ENCODE measurements at regions not wholly inside any gene's neighbourhood (a gene's known extent, or its start where the extent isn't known, plus 50 kb on each side); places are given as distances from the start of the nearest gene placed in this dataset.
"Not testable (repeated sequence)": the region's sequence is repeated elsewhere in the genome, so short reads cannot be mapped to it uniquely, and the experiment has no call there.

DNA sequence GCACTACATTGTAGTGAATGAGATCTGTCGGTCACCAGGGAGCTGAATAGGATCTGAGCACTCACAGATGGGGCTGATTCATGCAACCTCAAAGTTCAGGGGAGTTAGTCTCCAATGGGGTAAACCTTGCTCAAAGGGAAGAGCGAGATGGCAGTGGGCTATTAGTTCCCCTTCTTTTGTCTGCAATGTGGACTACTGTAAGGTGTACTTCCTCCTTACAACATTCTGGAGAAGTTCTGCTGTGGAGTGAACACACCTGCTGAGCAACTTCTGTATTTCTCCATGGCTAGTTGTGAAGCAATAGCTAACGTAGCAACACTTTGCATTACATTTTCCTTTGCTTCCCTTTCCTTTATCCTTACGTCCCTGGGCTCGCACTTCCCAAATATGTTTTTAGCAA lies 134.3 kb upstream of the B3GAT2 start:
- no peak for DNase-seq
- Histone ChIP-seq H3K4me3 (ENCODE audit: low read depth, low read length) (no peak overlapping the region), H3K27me3 (ENCODE audit: insufficient read depth, low read depth, severe bottlenecking) (no peaks in the 10 kb centered on the region), H3K9me3 (ENCODE audit: severe bottlenecking) (peaks cover 3% of the 10 kb centered on the region), H3K36me3 (no peaks in the 10 kb centered on the region), H3K27ac (no peak overlapping the region)
- TF ChIP-seq, protein P1, sequence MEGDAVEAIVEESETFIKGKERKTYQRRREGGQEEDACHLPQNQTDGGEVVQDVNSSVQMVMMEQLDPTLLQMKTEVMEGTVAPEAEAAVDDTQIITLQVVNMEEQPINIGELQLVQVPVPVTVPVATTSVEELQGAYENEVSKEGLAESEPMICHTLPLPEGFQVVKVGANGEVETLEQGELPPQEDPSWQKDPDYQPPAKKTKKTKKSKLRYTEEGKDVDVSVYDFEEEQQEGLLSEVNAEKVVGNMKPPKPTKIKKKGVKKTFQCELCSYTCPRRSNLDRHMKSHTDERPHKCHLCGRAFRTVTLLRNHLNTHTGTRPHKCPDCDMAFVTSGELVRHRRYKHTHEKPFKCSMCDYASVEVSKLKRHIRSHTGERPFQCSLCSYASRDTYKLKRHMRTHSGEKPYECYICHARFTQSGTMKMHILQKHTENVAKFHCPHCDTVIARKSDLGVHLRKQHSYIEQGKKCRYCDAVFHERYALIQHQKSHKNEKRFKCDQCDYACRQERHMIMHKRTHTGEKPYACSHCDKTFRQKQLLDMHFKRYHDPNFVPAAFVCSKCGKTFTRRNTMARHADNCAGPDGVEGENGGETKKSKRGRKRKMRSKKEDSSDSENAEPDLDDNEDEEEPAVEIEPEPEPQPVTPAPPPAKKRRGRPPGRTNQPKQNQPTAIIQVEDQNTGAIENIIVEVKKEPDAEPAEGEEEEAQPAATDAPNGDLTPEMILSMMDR (IDR thresholded peaks at IDR 0.05; ENCODE audit: low read depth, low read length): no peak

GRCh38 chr6:71091956-71092355 lies 135.1 kb upstream of the B3GAT2 start:
- DNase-seq: no peak
- no peaks in the 10 kb centered on the region for H3K27me3 ChIP-seq (ENCODE audit: insufficient read depth, low read depth, severe bottlenecking)
- peaks cover 3% of the 10 kb centered on the region for H3K9me3 ChIP-seq (ENCODE audit: severe bottlenecking)
- no peak overlapping the region for H3K27ac ChIP-seq
- TF ChIP-seq, protein P1 (IDR thresholded peaks at IDR 0.05; ENCODE audit: low read depth, low read length): no peak
- no peak overlapping the region for H3K4me3 ChIP-seq (ENCODE audit: low read depth, low read length)
- no peaks in the 10 kb centered on the region for H3K36me3 ChIP-seq

- not testable (repeated sequence) for H3K9me3 ChIP-seq (ENCODE audit: severe bottlenecking); DNase-seq; H3K4me3 ChIP-seq (ENCODE audit: low read depth, low read length); H3K27me3 ChIP-seq (ENCODE audit: insufficient read depth, low read depth, severe bottlenecking); H3K27ac ChIP-seq; H3K36me3 ChIP-seq
Observed at GRCh38 chr6:71097264-71097663, 140.4 kb upstream of the B3GAT2 start.

DNA sequence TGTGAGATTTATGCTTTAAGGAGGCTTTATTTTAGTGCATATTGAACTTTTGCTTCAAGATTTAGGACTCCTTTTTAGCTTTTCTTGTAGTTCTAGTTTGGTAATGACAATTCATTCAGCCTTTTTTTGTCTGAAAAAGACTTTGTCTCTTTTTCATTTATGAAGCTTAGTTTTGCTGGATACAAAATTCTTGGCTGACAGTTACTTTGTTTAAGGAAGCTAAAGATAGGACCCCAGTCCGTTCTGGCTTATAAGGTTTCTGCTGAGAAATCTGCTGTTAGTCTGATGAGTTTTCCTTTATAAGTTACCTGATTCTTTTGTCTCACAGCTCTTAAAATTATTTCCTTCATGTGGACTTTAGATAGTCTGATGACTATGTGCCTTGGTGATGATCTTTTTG lies 142.8 kb upstream of the B3GAT2 start:
- DNase-seq: no peak
- TF ChIP-seq, protein P1 (IDR thresholded peaks at IDR 0.05; ENCODE audit: low read depth, low read length): no peak

GRCh38 chr6:71103130-71103529 lies 146.3 kb upstream of the B3GAT2 start:
- Histone ChIP-seq H3K4me3 (ENCODE audit: low read depth, low read length) (no peak overlapping the region), H3K9me3 (ENCODE audit: severe bottlenecking) (peaks cover 5% of the 10 kb centered on the region), H3K36me3 (no peaks in the 10 kb centered on the region), H3K27me3 (ENCODE audit: insufficient read depth, low read depth, severe bottlenecking) (no peaks in the 10 kb centered on the region), H3K27ac (no peak overlapping the region)
- no peak for DNase-seq
- TF ChIP-seq, protein P1 (IDR thresholded peaks at IDR 0.05; ENCODE audit: low read depth, low read length): no peak

More for the DNA sequence above, 142.8 kb upstream of the B3GAT2 start:
- H3K4me3 ChIP-seq (ENCODE audit: low read depth, low read length): no peak overlapping the region
- peaks cover 5% of the 10 kb centered on the region for H3K9me3 ChIP-seq (ENCODE audit: severe bottlenecking)
- no peaks in the 10 kb centered on the region for H3K27me3 ChIP-seq (ENCODE audit: insufficient read depth, low read depth, severe bottlenecking)
- no peak overlapping the region for H3K27ac ChIP-seq
- no peaks in the 10 kb centered on the region for H3K36me3 ChIP-seq

- H3K27ac ChIP-seq: no peak overlapping the region
- H3K27me3 ChIP-seq (ENCODE audit: insufficient read depth, low read depth, severe bottlenecking): no peaks in the 10 kb centered on the region
- TF ChIP-seq, protein P1 (IDR thresholded peaks at IDR 0.05; ENCODE audit: low read depth, low read length): no peak
- no peaks in the 10 kb centered on the region for H3K36me3 ChIP-seq
- peaks cover 5% of the 10 kb centered on the region for H3K9me3 ChIP-seq (ENCODE audit: severe bottlenecking)
- DNase-seq: no peak
- no peak overlapping the region for H3K4me3 ChIP-seq (ENCODE audit: low read depth, low read length)
Observed at GRCh38 chr6:71103641-71104040, 146.8 kb upstream of the B3GAT2 start.
